ENCODE measurements at regions not wholly inside any gene's neighbourhood (a gene's known extent, or its start where the extent isn't known, plus 50 kb on each side); places are given as distances from the start of the nearest gene placed in this dataset.
"Not testable (repeated sequence)": the region's sequence is repeated elsewhere in the genome, so short reads cannot be mapped to it uniquely, and the experiment has no call there.

DNA sequence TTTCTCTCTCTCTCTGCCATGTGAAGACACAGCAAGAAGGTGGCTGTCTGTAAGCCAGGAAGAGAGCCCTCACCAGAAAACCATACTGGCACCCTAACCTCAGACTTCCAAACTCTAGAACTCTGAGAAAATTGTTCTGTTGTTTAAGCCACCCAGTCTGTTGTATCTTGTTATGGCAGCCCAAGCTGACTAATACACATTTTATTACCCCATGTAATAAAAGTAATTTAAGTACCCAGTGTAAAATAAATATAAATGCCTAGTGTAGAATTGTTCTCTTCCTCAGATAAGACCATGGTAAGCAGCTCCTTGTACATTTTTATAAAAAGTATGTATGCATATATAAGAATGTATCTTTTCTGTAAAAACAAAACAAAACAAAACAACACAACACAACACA lies 119.7 kb downstream of the DTL start:
- no peak for DNase-seq

DNA sequence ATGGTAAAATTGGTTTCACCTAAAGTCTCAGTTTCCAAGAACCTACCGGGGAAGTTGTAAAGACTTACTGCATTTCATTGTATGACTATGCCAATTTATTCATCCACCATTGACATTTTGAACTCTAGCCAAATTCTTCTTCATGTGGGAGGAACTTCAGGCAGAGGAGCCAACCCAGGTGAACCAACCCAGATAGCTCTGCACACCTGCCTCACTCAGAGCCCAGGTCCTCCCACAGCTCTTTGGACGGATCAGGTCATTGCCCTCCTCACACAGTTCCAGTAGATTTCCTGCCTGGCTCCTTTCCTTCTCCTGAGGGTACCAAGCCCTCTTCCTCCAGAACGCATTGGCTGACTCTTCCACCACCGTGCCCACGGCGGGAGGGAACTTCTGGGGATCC lies 121.7 kb downstream of the DTL start:
- no peak for DNase-seq

DNA sequence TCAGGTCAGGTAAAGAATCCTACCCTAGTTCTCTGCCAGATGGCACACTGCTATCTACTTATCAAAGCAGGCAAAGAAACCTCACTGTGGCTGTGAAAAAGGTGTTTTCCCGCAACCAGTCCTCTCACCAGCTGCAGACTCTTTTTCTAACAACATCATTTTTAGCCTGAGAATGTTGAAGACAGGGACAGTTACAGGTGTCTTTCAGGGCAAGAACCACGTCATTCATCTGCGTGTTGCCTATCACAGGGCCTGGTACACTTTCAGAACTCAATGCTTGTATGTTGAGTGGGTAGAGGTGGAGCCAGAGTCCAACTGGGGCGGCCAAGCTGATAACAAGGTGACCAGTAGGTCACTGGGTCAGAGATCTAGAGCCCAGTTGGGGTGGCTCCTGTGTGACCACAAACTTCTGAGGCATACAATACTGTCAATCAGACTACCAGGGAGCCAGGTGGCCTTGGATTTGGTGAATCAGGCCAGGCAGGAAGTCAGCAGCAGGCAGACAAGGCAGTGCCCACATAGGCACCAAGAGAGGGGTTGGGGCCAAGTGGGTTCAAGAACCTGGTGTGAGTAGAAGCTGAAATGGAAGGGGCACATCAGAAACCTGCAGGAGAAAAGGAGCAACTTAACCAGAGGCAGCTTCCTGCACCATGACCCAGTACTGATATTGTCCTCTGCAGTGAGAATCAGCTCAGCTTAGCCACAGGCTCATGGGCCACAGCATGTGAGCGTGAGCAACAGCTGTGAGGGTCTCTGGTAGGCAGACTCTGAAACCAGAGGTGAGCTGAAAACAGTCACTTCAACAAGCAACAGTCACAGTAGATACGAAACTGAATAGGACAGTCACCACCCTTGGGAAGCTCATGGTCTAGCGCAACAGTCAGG lies 123.6 kb downstream of the DTL start:
- DNase-seq, result no peak

DNA sequence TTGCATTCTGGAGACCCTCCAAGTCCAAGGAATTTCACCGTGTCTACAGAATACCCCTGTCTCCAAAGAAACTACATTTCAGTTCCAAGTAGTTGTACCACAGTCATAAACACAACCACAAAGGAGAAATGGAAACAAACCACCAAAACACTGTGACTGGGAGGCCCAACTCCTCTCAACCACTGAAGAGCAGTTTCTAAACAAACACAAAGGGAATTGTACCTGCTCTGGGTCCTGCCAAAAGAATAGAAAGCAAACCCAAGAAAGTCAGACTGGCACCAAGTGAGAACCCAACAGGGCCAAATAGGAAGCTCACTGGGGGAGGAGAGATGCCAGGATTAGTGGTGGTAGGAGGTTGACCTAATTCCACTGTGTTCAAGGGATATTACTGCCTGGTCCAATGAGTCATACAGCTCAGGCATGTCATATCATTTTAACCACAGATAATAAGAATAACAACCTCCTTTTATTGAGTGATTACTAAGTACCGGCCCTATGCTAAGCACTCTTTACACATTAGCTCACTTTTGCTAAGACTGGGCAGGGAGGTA lies 123.9 kb upstream of the PPP2R5A start:
- DNase-seq, result no peak

DNA sequence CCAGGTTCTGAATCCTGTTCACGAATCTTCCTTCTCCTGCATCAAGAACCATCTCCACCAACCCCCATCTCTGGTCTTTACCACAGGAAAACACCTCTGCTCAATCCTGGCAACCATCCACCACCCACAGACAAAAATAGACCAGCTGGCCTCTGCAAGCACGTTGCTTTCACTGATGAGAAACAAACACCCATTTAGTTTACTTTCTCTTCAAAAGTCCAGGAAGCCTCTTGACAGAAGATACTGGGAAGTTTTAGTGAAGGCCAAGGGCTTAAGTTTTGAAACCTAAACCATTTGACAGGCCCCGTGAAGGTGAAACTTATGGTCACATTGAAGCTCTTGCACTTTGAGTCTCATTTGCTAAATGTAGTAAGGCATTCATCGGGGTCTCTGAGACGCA lies 122.6 kb upstream of the PPP2R5A start:
- peak; percentile 24 for DNase-seq

DNA sequence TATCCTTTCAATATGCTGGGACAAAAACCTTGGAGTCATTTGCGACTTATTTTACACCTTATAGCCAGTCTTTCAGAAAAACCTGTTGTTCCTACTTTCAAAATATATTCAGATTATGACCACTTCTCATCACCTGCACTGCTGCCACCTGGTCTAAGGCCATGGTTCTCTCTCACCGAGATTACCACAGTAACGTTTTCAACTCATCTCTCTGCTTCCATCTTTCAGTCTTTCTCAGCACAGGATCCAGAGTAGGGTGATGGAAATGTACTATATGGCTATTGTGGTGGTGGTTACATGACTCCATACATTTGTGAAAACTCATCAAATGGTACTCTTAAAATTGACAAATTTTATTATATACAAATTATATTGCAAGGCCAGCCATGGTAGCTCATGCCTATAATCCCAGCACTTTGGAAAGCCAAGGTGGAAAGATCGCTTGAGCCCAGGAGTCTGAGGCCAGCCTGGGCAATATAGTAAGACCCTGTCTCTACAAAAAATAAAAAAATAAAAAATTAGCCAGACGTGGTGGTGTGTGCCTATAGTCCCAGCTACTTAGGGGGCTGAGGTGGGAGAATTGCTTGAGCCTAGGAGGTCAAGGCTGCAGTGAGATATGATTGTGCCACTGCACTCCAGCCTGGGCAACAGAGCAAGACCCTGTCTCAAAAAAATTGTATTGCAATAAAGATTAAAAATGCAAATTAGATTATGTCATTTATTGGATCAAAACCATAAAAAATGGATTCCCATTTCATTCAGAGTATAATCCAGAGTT lies 120.9 kb upstream of the PPP2R5A start:
- DNase-seq, result no peak

DNA sequence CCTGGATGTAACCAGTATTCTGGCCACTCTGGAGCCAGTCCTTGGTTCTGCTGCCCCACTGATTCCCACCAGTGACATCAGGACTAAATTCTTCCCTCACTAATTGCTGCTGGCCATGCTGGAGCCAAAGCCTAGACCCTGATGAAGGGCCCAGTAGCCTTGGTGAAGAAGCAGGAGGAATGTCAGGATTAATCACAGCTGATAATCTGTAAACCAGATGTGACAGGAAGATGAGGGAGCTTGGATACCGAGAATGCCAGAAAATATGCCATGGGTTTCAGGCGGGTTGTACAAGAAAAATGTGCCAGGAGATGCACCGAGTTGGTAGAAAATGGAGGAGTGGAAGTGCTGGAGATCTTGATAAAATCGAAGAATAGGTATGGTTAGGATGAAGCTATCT lies 119.0 kb upstream of the PPP2R5A start:
- DNase-seq, result no peak

DNA sequence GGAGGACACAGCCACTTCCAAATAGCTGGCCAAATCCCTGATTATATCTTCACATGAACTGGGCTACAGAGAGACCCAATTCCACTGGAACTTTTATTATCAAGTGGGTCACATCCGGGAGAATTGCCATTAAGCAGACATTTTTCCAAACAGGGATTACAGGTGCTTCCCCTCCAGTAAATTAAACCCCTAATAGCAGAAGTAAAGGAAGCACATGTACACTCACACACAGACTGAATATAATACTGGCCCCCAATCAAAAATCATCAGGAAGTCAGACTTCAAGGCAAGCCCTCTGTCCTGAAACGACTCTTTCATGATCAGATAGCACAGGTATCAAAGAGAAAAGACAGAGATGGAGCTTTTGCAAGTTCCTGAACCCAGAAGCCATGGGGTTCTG lies 118.6 kb upstream of the PPP2R5A start:
- DNase-seq, result no peak

DNA sequence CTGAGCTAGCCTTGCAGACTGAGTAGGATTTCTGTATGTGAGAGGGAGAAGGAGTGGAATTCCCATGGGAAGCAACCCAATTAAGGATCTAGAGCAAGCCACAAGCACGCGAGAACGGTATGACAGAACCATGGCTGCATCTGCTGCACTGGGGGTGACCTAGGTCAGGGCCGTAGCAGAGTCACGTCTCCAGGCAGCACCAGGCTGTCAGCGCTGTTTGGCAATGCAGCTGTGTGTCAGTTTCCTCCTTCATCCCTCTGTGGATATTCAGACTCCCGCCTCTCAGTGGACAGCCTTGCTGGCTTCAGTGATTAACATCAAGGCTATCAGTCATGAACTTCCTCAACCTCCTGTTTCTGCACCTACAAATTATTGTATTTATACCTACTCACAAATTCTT lies 118.1 kb upstream of the PPP2R5A start:
- no peak for DNase-seq

DNA sequence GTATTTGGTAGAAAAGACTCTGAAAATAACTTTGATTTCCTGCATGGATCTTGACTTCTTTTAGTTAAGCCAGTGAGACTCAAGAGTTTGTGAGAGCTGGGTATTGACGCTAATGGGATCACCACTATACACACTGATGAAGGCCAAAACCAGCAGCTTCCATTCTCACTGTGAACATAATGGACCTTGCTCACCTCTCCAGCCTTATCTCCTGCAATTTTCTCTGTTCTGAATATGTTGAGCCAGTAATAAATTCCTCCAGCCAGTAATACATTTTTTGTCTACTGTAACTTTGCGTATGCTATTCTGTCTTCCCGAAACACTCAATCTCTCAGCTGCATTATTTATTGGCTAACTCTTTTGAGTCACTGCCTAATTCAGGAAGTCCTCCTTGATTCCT lies 111.6 kb upstream of the PPP2R5A start:
- DNase-seq, result no peak

DNA sequence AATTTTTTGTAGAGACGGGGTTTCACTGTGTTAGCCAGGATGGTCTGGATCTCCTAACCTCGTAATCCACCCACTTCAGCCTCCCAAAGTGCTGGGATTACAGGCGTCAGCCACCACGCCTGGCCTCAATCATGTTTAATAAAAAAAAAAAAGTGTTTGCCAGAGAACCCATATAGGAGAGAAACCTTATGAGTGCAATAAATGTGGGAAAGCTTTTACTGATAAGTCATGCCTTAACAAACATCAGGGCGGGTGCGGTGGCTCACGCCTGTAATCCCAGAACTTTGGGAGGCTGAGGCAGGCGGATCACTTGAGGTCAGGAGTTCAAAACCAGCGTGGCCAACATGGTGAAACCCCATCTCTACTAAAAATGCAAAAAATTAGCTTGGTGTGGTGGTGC lies 110.9 kb upstream of the PPP2R5A start:
- DNase-seq, result not testable (repeated sequence)

DNA sequence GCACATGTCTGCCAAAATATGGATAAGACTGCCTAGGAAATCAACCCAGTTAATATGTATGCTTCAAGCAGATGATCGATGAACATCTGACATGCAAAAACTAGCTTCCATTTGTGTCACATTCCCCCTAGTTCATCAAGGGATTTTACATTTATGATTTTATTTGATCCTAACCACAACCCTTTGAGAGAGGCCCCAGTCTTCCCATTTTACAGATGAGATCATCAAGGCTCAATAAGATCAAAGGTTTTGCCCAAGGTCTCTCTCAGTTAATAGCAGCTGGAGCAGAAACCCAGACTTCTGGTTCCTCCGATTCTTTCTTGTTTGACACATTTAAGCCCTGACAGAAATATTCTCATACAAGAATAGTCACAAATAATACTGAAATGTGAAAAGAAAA lies 107.7 kb upstream of the PPP2R5A start:
- DNase-seq, result no peak

DNA sequence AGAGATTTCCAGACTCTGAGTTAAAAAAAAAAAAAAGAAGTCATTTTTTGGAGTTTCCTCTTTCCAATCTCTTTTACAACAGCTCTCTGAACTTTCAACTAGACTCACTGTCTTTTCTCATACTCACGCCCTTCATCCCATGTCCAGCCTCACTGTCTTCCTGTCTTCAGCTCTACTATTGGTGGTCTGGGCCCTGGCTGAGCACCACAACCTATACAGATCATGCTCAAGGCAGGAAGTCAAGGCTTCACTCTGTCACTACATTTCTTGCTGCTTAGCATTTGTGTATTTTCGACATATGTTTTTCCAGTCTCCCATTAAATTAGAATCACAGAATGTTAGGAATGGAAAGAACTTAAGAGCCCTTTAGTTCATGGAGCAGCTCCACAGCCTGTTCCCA lies 106.4 kb upstream of the PPP2R5A start:
- no peak for DNase-seq

DNA sequence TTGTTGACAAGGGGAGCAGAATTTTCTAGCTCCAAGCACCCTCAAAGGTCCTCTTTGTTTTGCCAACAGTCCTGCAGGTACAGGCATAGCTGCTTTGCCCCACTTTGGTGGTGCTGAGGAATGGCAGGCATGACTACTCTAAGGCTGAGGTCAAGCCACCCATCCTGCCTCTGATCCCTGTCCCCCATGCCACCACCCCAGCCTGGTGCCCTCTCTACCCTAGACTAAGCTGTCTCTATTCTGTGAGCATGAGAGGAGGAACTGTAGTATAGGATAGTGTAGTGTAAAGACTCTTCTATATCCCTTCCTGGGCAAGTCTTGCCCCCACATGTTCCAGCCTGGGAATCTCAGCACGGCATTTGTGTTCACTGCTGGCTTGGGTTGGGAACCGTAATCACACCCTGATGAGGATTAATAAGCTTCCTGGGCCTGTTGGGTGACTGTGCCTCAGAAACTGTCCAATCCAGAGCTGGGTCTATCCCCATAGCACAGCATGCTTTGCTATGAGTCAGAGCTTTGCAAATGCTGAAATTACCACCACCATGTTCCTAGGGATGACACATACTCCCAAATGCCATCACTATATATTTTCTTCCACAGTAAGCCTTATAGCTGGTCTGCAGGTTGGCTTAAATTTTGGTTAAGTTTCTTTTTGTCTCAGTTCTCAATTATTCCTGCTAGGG lies 105.7 kb upstream of the PPP2R5A start:
- no peak for DNase-seq

DNA sequence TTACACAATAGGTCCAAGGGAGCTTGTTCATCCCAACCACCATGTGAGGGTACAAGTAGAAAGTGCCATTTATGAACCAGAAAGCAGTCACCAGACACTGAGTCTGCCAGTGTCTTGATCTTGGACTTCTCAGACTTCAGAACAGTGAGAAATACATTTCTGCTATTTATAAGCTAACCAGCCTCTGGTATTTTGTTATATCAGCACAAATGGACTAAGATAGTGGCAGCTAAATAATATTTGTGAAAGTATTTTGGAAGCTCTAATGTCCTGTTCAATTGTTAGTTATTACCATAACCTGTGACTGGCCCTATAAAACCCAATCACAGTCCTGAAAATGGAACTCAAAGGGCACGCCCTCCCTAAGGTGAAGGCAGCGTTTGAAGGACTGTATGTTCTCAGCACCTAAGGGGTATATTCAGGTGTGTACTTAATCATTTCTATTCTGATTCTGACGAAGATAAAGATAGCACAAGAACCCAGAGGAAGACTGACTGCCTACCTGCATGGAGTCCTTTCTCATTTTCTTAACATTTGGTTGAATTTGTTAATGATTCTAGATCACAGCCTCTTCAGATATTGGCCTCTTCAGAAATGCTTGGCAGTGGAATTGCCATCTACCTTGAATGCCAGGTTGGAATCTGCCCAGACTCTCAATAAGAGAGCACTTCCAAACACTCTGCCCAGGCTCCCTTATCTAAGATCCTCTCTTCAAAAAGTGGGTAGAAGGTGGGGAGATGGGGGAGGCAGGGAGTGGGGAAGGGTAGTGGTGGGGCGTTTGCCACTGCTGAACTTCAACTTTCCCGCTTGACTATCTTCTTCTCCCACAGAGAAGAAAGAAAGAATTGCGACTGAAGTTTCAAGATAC lies 104.0 kb upstream of the PPP2R5A start:
- DNase-seq, result no peak

DNA sequence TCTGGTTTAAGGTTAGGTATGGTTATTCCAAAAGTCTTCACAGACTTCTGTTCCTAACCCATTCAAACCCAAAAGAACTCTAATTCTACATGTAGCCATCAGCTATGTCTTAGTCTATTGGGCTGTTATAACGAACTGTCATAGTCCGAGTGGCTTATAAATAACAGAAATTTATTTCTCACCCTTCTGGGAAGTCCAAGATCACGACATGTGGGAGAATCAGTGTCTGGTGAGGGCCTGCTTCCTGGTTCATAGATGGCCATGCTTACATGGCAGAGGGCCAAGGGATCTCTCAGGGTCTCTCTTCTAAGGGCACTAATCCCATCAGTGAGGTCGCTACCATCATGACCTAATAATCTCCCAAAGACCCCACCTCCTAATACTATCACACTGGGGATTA lies 103.0 kb upstream of the PPP2R5A start:
- DNase-seq, result no peak

DNA sequence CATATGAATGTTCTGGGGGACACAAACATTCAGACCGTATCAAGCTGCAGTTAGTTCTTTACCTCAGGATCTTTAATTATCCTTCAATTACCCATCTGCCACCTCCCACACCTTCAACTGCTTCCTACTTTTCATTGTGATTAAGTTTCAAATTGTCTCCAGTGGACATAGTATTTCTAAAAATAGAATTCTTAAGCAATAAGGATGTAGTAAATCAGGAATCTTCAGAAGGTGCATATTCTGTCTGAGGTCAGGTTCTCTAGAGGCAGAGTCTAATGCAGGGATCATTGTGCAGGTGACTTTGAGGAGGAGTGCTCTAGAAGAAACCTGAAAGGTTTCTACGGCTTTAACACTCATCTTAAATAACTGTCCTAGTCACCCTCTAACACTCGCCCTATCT lies 102.6 kb upstream of the PPP2R5A start:
- DNase-seq, result no peak

DNA sequence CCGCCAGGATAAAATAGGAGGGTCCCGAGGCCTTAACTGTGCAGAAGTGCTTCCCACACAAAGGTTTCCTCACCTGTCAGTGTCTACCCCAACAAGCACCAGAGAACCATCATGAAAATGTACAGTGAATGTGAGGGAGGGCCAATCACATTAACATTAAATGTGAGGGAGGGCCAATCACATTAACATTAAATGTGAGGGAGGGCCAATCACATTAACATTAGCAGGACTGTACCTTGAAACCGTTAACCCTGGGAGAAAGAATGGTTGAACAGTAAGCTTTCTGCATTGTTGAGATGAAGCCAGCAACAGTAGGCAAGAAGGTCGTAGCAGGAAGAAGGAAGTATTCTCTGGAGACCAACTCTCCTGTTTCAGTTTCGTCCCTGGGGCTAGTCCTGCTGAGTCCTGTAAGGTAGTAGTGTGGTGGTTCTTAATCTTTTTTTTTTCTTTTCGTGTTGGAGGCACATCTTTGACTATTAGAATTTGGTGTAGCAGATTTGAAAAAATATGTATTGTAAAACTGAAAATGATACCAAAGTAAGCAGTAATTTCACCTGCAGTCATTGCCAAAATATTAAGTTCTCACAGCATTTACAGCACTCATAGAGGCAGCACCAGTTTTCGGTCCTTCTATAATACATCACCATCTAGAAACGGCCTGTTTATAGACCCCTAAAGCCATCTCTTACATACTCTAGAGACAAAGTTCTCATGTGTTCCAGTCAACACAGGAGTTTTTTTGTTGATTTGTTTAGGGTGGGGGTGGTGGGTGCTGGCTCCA lies 98.6 kb upstream of the PPP2R5A start:
- DNase-seq, result no peak

DNA sequence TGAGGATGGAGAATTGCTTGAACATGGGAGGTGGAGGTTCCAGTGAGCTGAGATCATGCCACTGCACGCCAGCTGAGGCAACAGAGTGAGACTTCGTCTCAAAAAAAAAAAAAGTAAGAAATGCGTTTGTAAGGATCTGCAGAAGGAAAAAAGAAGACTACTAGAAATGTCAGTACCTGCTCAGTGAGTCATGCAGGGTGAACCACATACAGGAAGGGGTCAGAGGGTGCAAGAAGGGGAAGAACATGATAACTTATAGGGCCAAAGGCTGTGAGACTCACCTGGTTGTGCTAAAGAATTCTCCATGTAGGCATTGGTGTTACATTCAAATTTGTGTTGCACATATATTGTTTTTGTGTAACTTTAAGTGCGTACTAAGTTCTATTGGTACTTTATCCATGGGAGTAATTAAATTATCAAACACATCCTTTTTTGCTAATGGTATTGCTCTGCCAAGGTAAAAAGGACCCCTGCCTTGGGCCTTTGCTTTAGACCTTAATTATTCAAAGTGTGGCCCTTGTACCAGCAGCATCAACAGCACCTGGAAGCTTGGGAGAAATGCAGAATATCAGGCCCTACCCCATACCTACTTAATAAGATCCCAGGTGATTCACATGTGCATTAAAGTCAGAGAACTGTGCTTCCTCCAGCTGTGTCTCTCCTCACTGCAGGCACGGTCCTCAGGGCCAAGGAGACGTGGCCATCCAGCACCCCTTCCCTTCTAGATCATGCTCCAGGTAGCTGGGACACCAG lies 96.4 kb upstream of the PPP2R5A start:
- DNase-seq, result no peak

DNA sequence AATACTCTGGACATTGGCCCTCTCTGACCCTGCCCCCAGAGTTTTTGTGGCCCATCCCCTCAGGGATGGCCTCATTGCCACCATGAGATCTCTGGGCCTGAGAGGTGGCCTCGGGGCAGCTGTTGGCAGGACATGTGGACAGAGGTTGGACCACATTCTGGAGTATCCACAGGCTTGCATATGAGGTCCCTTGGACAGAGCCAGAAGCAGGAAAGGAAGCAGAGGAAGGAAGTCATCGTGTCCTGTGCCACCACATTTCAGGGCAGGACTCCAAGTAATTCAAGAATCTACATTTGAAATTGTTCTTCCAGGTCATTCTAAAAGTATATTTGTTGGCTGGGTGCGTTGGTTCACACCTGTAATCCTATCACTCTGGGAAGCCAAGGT lies 95.9 kb upstream of the PPP2R5A start:
- no peak for DNase-seq

DNA sequence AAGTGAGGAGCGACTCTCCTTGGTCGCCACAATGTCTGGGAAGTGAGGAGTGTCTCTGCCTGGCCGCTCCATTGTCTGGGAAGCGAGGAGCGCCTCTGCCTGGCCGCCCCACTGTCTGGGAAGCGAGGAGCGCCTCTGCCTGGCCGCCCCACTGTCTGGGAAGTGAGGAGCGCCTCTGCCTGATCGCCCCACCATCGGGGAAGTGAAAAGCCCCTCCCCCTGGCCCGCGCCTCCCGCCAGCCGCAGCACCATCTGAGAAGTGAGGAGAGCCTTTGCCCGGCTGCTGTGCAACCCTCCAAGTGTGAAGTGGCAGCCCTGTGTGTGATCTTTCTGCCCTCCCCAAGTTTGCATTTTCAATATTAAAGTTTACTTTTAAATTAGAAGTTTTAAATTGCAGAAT lies 95.0 kb upstream of the PPP2R5A start:
- DNase-seq, result no peak
